ENCODE measurements at regions not wholly inside any gene's neighbourhood (a gene's known extent, or its start where the extent isn't known, plus 50 kb on each side); places are given as distances from the start of the nearest gene placed in this dataset.

DNA sequence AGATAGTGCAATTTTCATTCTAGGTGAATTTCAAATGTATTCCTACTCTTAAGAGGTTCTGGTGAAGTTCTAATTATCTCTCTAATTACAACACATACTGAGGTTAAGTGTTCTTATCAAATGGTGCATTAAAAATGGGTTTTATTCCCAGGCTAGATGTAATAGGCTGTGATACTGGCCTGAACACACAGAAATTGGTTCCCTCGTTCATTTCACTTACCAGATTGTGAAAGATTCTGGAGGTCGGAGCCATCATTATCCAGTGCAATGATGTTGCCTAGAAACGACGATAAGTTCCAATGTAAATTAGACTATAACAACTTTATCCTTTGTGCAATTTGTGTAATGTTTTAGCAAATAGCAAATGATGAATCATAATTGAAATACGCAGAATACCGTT lies 172.6 kb upstream of the SOX4 start:
- Histone ChIP-seq H3K4me2 (ENCODE audit: extremely low read depth, insufficient read depth, low read length) (no peak overlapping the region), H3K27ac (ENCODE audit: insufficient read depth, low read length) (no peak overlapping the region), H2AFZ (ENCODE audit: low read length) (no peak overlapping the region), H3K79me2 (ENCODE audit: control insufficient read depth, insufficient read depth, low read length) (no peaks in the 10 kb centered on the region), H3K27me3 (ENCODE audit: control insufficient read depth, insufficient read depth, low read length) (no peaks in the 10 kb centered on the region), H3K4me3 (replicated peaks in 1 of 4; ENCODE audit: control extremely low read depth in 1 of 4, insufficient read depth in 1 of 4, low read depth in 3 of 4, low read length in 4 of 4) (no peak overlapping the region), H3K9ac (ENCODE audit: insufficient read depth, low read length) (no peak overlapping the region), H4K20me1 (ENCODE audit: control insufficient read depth, extremely low read depth, insufficient read depth, low read length) (no peaks in the 10 kb centered on the region), H3K36me3 (ENCODE audit: control insufficient read depth, insufficient read depth, low read length) (no peaks in the 10 kb centered on the region), H3K4me1 (ENCODE audit: control insufficient read depth, extremely low read depth, insufficient read depth, low read length) (no peaks in the 10 kb centered on the region), H3K9me3 (ENCODE audit: control insufficient read depth, insufficient read depth, low read depth, low read length) (no peaks in the 10 kb centered on the region)
- TF ChIP-seq, protein P1, sequence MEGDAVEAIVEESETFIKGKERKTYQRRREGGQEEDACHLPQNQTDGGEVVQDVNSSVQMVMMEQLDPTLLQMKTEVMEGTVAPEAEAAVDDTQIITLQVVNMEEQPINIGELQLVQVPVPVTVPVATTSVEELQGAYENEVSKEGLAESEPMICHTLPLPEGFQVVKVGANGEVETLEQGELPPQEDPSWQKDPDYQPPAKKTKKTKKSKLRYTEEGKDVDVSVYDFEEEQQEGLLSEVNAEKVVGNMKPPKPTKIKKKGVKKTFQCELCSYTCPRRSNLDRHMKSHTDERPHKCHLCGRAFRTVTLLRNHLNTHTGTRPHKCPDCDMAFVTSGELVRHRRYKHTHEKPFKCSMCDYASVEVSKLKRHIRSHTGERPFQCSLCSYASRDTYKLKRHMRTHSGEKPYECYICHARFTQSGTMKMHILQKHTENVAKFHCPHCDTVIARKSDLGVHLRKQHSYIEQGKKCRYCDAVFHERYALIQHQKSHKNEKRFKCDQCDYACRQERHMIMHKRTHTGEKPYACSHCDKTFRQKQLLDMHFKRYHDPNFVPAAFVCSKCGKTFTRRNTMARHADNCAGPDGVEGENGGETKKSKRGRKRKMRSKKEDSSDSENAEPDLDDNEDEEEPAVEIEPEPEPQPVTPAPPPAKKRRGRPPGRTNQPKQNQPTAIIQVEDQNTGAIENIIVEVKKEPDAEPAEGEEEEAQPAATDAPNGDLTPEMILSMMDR (conservative IDR thresholded peaks at IDR 0.05 in 1 of 2, IDR thresholded peaks at IDR 0.05 in 1 of 2; ENCODE audit: low read depth in 1 of 2, low read length in 2 of 2): no peak
- TF ChIP-seq EZH2 (IDR thresholded peaks at IDR 0.05; ENCODE audit: low read length, missing control alignments): no peak
- no peak for DNase-seq (ENCODE audit: low read depth in 2 of 2)

DNA sequence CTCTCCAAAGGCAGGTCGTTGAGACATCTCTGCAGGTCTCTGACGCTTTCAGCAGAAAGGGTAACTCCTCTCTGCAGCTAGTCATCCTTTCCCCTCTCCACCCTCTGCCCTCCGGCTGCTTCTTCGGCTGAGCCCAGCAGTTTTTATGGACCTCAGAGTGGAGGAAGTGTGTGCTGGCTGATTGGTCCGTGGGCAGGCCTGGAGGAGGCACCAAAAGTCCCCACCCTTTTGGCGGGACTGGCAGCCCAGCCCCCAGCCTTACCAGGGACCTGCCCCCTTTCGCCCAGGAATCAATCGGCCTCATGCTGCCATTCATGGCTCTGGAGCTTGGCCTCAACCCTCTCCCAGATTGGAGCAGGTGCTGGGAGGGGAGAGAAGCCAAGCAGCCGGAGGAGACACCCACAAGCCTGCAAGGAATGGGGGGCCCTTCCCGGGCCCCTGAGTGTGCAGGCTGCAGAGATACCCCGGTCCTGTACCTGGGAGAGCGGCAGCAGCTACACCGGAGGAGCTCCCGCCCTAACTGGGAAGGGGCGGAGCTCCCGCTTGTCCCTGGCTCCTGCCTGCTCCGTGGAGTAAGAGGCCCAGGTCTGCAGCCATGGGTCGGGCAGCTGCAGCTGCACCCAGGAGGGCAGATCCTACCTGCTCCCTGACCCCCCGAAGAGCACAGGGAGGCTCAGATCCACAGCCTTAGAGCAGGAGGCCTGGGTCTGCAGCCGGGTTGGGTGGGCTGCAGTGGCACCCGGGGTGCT lies 170.3 kb upstream of the SOX4 start:
- no peaks in the 10 kb centered on the region for H3K79me2 ChIP-seq (ENCODE audit: control insufficient read depth, insufficient read depth, low read length)
- H3K27ac ChIP-seq (ENCODE audit: insufficient read depth, low read length): no peak overlapping the region
- H3K27me3 ChIP-seq (ENCODE audit: control insufficient read depth, insufficient read depth, low read length): no peaks in the 10 kb centered on the region
- H3K4me3 ChIP-seq (replicated peaks in 1 of 4; ENCODE audit: control extremely low read depth in 1 of 4, insufficient read depth in 1 of 4, low read depth in 3 of 4, low read length in 4 of 4): no peak overlapping the region
- H4K20me1 ChIP-seq (ENCODE audit: control insufficient read depth, extremely low read depth, insufficient read depth, low read length): no peaks in the 10 kb centered on the region
- no peak for TF ChIP-seq EZH2 (IDR thresholded peaks at IDR 0.05; ENCODE audit: low read length, missing control alignments)
- TF ChIP-seq, protein P1 (conservative IDR thresholded peaks at IDR 0.05 in 1 of 2, IDR thresholded peaks at IDR 0.05 in 1 of 2; ENCODE audit: low read depth in 1 of 2, low read length in 2 of 2): no peak
- H3K4me2 ChIP-seq (ENCODE audit: extremely low read depth, insufficient read depth, low read length): no peak overlapping the region
- H3K9me3 ChIP-seq (ENCODE audit: control insufficient read depth, insufficient read depth, low read depth, low read length): no peaks in the 10 kb centered on the region
- H3K9ac ChIP-seq (ENCODE audit: insufficient read depth, low read length): no peak overlapping the region
- no peak for DNase-seq (ENCODE audit: low read depth in 2 of 2)
- H3K36me3 ChIP-seq (ENCODE audit: control insufficient read depth, insufficient read depth, low read length): no peaks in the 10 kb centered on the region
- no peaks in the 10 kb centered on the region for H3K4me1 ChIP-seq (ENCODE audit: control insufficient read depth, extremely low read depth, insufficient read depth, low read length)
- no peak overlapping the region for H2AFZ ChIP-seq (ENCODE audit: low read length)

DNA sequence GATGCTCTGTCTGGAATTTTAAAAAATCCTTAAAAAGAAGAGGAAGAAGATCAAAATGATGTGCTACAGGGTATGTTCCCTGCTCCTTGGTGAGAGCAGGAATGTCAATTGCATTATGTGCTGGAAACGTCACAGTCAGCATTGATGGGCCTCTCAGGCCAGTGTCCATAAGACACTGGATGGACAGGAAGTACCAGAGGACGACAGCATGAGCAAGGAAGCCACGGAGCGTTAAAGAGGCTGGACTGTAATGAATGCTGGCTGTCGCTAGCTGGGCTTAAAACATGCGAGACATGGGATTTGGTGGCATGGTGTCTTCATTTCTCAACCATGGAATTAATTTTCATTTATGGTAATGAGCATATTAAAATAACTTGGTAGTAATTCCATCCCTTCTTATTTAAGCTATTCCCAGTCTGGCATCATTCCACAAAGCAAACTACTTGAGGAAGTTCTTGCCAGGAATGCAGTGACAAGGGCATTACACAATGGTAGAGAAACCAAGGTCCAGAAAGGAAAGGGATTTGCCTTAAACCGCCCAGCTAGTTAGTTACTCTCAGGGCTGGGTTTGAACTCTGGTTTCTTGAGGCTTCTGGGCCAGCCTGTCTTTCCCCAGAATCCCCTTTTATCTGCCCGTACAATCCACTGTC lies 166.6 kb upstream of the SOX4 start:
- no peaks in the 10 kb centered on the region for H3K79me2 ChIP-seq (ENCODE audit: control insufficient read depth, insufficient read depth, low read length)
- H2AFZ ChIP-seq (ENCODE audit: low read length): no peak overlapping the region
- no peak overlapping the region for H3K27ac ChIP-seq (ENCODE audit: insufficient read depth, low read length)
- no peaks in the 10 kb centered on the region for H3K36me3 ChIP-seq (ENCODE audit: control insufficient read depth, insufficient read depth, low read length)
- no peaks in the 10 kb centered on the region for H4K20me1 ChIP-seq (ENCODE audit: control insufficient read depth, extremely low read depth, insufficient read depth, low read length)
- TF ChIP-seq, protein P1 (conservative IDR thresholded peaks at IDR 0.05 in 1 of 2, IDR thresholded peaks at IDR 0.05 in 1 of 2; ENCODE audit: low read depth in 1 of 2, low read length in 2 of 2): no peak
- TF ChIP-seq EZH2 (IDR thresholded peaks at IDR 0.05; ENCODE audit: low read length, missing control alignments): no peak
- no peaks in the 10 kb centered on the region for H3K9me3 ChIP-seq (ENCODE audit: control insufficient read depth, insufficient read depth, low read depth, low read length)
- no peak overlapping the region for H3K4me3 ChIP-seq (replicated peaks in 1 of 4; ENCODE audit: control extremely low read depth in 1 of 4, insufficient read depth in 1 of 4, low read depth in 3 of 4, low read length in 4 of 4)
- H3K27me3 ChIP-seq (ENCODE audit: control insufficient read depth, insufficient read depth, low read length): no peaks in the 10 kb centered on the region
- H3K4me1 ChIP-seq (ENCODE audit: control insufficient read depth, extremely low read depth, insufficient read depth, low read length): no peaks in the 10 kb centered on the region
- no peak overlapping the region for H3K9ac ChIP-seq (ENCODE audit: insufficient read depth, low read length)
- no peak overlapping the region for H3K4me2 ChIP-seq (ENCODE audit: extremely low read depth, insufficient read depth, low read length)
- peak; percentile 36 to 48 for DNase-seq (ENCODE audit: low read depth in 2 of 2)

All from fibroblast of lung (primary cell).